HG03159 (cell line): ENCODE measurements at regions not wholly inside any gene's neighbourhood (a gene's known extent, or its start where the extent isn't known, plus 50 kb on each side); places are given as distances from the start of the nearest gene placed in this dataset.

ENCODE experiments used
- ATAC-seq: cut with Tn5 transposase; IDR thresholded peaks from one replicate; pipeline ENCODE4 v1.9.1; 2021; ENCODE audit warnings: mild to moderate bottlenecking, moderate library complexity; ENCODE audit not compliant: unreplicated experiment

GRCh38 chr2:146950361-146950760 is 894.5 kb upstream of the ACVR2A start:
- no peak for ATAC-seq

- ATAC-seq = no peak
Observed at GRCh38 chr2:146949400-146949799, 895.4 kb upstream of the ACVR2A start.

- no peak for ATAC-seq
Observed at GRCh38 chr2:146944601-146945000, 900.2 kb upstream of the ACVR2A start.

- ATAC-seq = no peak
Observed at GRCh38 chr2:146939991-146940685, 904.7 kb upstream of the ACVR2A start.

GRCh38 chr2:146934921-146935320 is 909.9 kb upstream of the ACVR2A start:
- ATAC-seq = no peak

GRCh38 chr2:146931109-146931508 is 913.7 kb upstream of the ACVR2A start:
- no peak for ATAC-seq

- no peak for ATAC-seq
Observed at GRCh38 chr2:146927080-146927711, 917.6 kb upstream of the ACVR2A start.

GRCh38 chr2:146918280-146918679 is 926.5 kb upstream of the ACVR2A start:
- ATAC-seq = no peak

GRCh38 chr2:146917431-146918042 is 927.3 kb upstream of the ACVR2A start:
- ATAC-seq = no peak

GRCh38 chr2:146916914-146917313 is 927.9 kb upstream of the ACVR2A start:
- ATAC-seq = no peak

- no peak for ATAC-seq
Observed at GRCh38 chr2:146913476-146913875, 931.4 kb upstream of the ACVR2A start.

- no peak for ATAC-seq
Observed at GRCh38 chr2:146912536-146912935, 932.3 kb upstream of the ACVR2A start.

GRCh38 chr2:146908776-146909175 is 936.1 kb upstream of the ACVR2A start:
- no peak for ATAC-seq

- no peak for ATAC-seq
Observed at GRCh38 chr2:146898083-146898482, 946.7 kb upstream of the ACVR2A start.

- ATAC-seq = no peak
Observed at GRCh38 chr2:146894514-146894913, 950.3 kb upstream of the ACVR2A start.

GRCh38 chr2:146893500-146894041 is 951.3 kb upstream of the ACVR2A start:
- ATAC-seq = no peak

- ATAC-seq = no peak
Observed at GRCh38 chr2:146890491-146890890, 954.3 kb upstream of the ACVR2A start.

GRCh38 chr2:146879882-146880281 is 964.9 kb upstream of the ACVR2A start:
- no peak for ATAC-seq

- ATAC-seq = no peak
Observed at GRCh38 chr2:146874260-146874658, 970.6 kb upstream of the ACVR2A start.

GRCh38 chr2:146873646-146874259 is 971.1 kb upstream of the ACVR2A start:
- ATAC-seq = no peak

- ATAC-seq = no peak
Observed at GRCh38 chr2:146873056-146873455, 971.8 kb upstream of the ACVR2A start.

- no peak for ATAC-seq
Observed at GRCh38 chr2:146870691-146871090, 974.1 kb upstream of the ACVR2A start.
